ENCODE measurements at regions not wholly inside any gene's neighbourhood (a gene's known extent, or its start where the extent isn't known, plus 50 kb on each side); places are given as distances from the start of the nearest gene placed in this dataset.
"Not testable (repeated sequence)": the region's sequence is repeated elsewhere in the genome, so short reads cannot be mapped to it uniquely, and the experiment has no call there.

GRCh38 chr4:97101171-97101570, 1042.1 kb downstream of the STPG2 start:
- peaks cover 4 to 15% of the 10 kb centered on the region in 2 donors for H3K9me3 Mint-ChIP-seq
- H3K27me3 Mint-ChIP-seq, DNase-seq, ATAC-seq, H3K4me3 Mint-ChIP-seq, H3K4me1 Mint-ChIP-seq, H3K27ac Mint-ChIP-seq: not testable (repeated sequence)

GRCh38 chr4:97103252-97103651, 1040.0 kb downstream of the STPG2 start:
- DNase-seq (no peak), ATAC-seq (no peak)
- H3K4me1 Mint-ChIP-seq: no peaks in the 10 kb centered on the region
- no peak overlapping the region for H3K4me3 Mint-ChIP-seq
- H3K9me3 Mint-ChIP-seq: peaks cover 0 to 10% of the 10 kb centered on the region in 2 donors
- H3K27ac Mint-ChIP-seq: no peak overlapping the region
- no peaks in the 10 kb centered on the region for H3K27me3 Mint-ChIP-seq

GRCh38 chr4:97104006-97104405, 1039.3 kb downstream of the STPG2 start:
- no peaks in the 10 kb centered on the region for H3K4me1 Mint-ChIP-seq
- no peak for DNase-seq
- ATAC-seq: no peak
- H3K27me3 Mint-ChIP-seq: no peaks in the 10 kb centered on the region
- H3K4me3 Mint-ChIP-seq: no peak overlapping the region
- H3K9me3 Mint-ChIP-seq: peaks cover 5 to 13% of the 10 kb centered on the region in 2 donors
- H3K27ac Mint-ChIP-seq: no peak overlapping the region

GRCh38 chr4:97104666-97105065, 1038.6 kb downstream of the STPG2 start:
- Mint-ChIP-seq H3K9me3 (peaks cover 5 to 13% of the 10 kb centered on the region in 2 donors), H3K27ac (no peak overlapping the region), H3K4me3 (no peak overlapping the region), H3K27me3 (no peaks in the 10 kb centered on the region), H3K4me1 (no peaks in the 10 kb centered on the region)
- ATAC-seq: no peak
- no peak for DNase-seq

GRCh38 chr4:97105347-97106099, 1037.8 kb downstream of the STPG2 start:
- Mint-ChIP-seq H3K4me1 (no peaks in the 10 kb centered on the region), H3K27me3 (no peaks in the 10 kb centered on the region), H3K27ac (no peak overlapping the region), H3K9me3 (peaks cover 5 to 13% of the 10 kb centered on the region in 2 donors), H3K4me3 (no peak overlapping the region)
- ATAC-seq: no peak
- no peak for DNase-seq

- ATAC-seq (no peak), DNase-seq (no peak)
- Mint-ChIP-seq H3K9me3 (peaks cover 5 to 13% of the 10 kb centered on the region in 2 donors), H3K27me3 (no peaks in the 10 kb centered on the region), H3K27ac (no peak overlapping the region), H3K4me3 (no peak overlapping the region), H3K4me1 (no peaks in the 10 kb centered on the region)
These were observed 1037.1 kb downstream of the STPG2 start for GRCh38 chr4:97106161-97106560.

GRCh38 chr4:97110506-97110905, 1032.8 kb downstream of the STPG2 start:
- ATAC-seq: no peak
- no peak overlapping the region for H3K27ac Mint-ChIP-seq
- no peak overlapping the region for H3K4me3 Mint-ChIP-seq
- peaks cover 5 to 7% of the 10 kb centered on the region in 2 donors for H3K9me3 Mint-ChIP-seq
- H3K4me1 Mint-ChIP-seq: no peaks in the 10 kb centered on the region
- DNase-seq: no peak
- H3K27me3 Mint-ChIP-seq: no peaks in the 10 kb centered on the region

GRCh38 chr4:97116511-97116910, 1026.8 kb downstream of the STPG2 start:
- Mint-ChIP-seq H3K4me3 (no peak overlapping the region), H3K4me1 (no peaks in the 10 kb centered on the region), H3K27me3 (no peaks in the 10 kb centered on the region), H3K27ac (no peak overlapping the region), H3K9me3 (peaks cover 0 to 4% of the 10 kb centered on the region in 2 donors)
- DNase-seq: no peak
- no peak for ATAC-seq

GRCh38 chr4:97121493-97121892, 1021.8 kb downstream of the STPG2 start:
- peaks cover 5 to 20% of the 10 kb centered on the region in 2 donors for H3K9me3 Mint-ChIP-seq
- ATAC-seq (no peak), DNase-seq (no peak)
- no peak overlapping the region for H3K27ac Mint-ChIP-seq
- H3K4me1 Mint-ChIP-seq: no peaks in the 10 kb centered on the region
- peaks cover 7% of the 10 kb centered on the region for H3K27me3 Mint-ChIP-seq
- no peak overlapping the region for H3K4me3 Mint-ChIP-seq

- Mint-ChIP-seq H3K4me3 (no peak overlapping the region), H3K27me3 (peaks cover 7% of the 10 kb centered on the region), H3K9me3 (peaks cover 7 to 25% of the 10 kb centered on the region in 2 donors), H3K27ac (no peak overlapping the region), H3K4me1 (no peaks in the 10 kb centered on the region)
- ATAC-seq: no peak
- DNase-seq: no peak
These were observed 1019.7 kb downstream of the STPG2 start for GRCh38 chr4:97123573-97123972.

- Mint-ChIP-seq H3K4me1 (no peaks in the 10 kb centered on the region), H3K27ac (no peak overlapping the region), H3K4me3 (no peak overlapping the region), H3K9me3 (peaks cover 6 to 8% of the 10 kb centered on the region in 2 donors), H3K27me3 (no peaks in the 10 kb centered on the region)
- ATAC-seq: no peak
- no peak for DNase-seq
These were observed 1010.8 kb downstream of the STPG2 start for GRCh38 chr4:97132435-97132834.

GRCh38 chr4:97134456-97134855, 1008.8 kb downstream of the STPG2 start:
- Mint-ChIP-seq H3K27me3 (no peaks in the 10 kb centered on the region), H3K4me1 (no peaks in the 10 kb centered on the region), H3K4me3 (no peak overlapping the region), H3K9me3 (peaks cover 8 to 25% of the 10 kb centered on the region in 2 donors), H3K27ac (no peak overlapping the region)
- no peak for DNase-seq
- ATAC-seq: no peak

- Mint-ChIP-seq H3K9me3 (peaks cover 8 to 35% of the 10 kb centered on the region in 2 donors), H3K27me3 (no peaks in the 10 kb centered on the region), H3K4me1 (no peaks in the 10 kb centered on the region), H3K4me3 (no peak overlapping the region), H3K27ac (no peak overlapping the region)
- ATAC-seq: no peak
- DNase-seq: no peak
These were observed 1003.5 kb downstream of the STPG2 start for GRCh38 chr4:97139791-97140190.

GRCh38 chr4:97140545-97140944, 1002.7 kb downstream of the STPG2 start:
- ATAC-seq (no peak), DNase-seq (no peak)
- Mint-ChIP-seq H3K9me3 (peaks cover 8 to 35% of the 10 kb centered on the region in 2 donors), H3K4me1 (no peaks in the 10 kb centered on the region), H3K4me3 (no peak overlapping the region), H3K27me3 (no peaks in the 10 kb centered on the region), H3K27ac (no peak overlapping the region)

GRCh38 chr4:97141332-97141731, 1001.9 kb downstream of the STPG2 start:
- H3K27ac Mint-ChIP-seq, H3K4me1 Mint-ChIP-seq, DNase-seq, H3K27me3 Mint-ChIP-seq, H3K4me3 Mint-ChIP-seq, ATAC-seq: not testable (repeated sequence)
- H3K9me3 Mint-ChIP-seq: peaks cover 8 to 35% of the 10 kb centered on the region in 2 donors

- H3K4me3 Mint-ChIP-seq: no peak overlapping the region
- no peak for DNase-seq
- no peak overlapping the region for H3K27ac Mint-ChIP-seq
- peaks cover 2 to 27% of the 10 kb centered on the region in 2 donors for H3K9me3 Mint-ChIP-seq
- no peaks in the 10 kb centered on the region for H3K4me1 Mint-ChIP-seq
- H3K27me3 Mint-ChIP-seq: no peaks in the 10 kb centered on the region
- ATAC-seq: no peak
These were observed 1000.9 kb downstream of the STPG2 start for GRCh38 chr4:97142410-97142809.

GRCh38 chr4:97142893-97143292, 1000.4 kb downstream of the STPG2 start:
- Mint-ChIP-seq H3K9me3 (peaks cover 0 to 24% of the 10 kb centered on the region in 2 donors), H3K4me3 (no peak overlapping the region), H3K4me1 (no peaks in the 10 kb centered on the region), H3K27ac (no peak overlapping the region), H3K27me3 (no peaks in the 10 kb centered on the region)
- no peak for DNase-seq
- no peak for ATAC-seq

Data from stimulated activated naive CD8-positive, alpha-beta T cell treated with anti-CD3 and anti-CD28 coated beads, Interleukin-15, amount 100 ng/mL, for 72 hours (primary cell).